ENCODE measurements at regions not wholly inside any gene's neighbourhood (a gene's known extent, or its start where the extent isn't known, plus 50 kb on each side); places are given as distances from the start of the nearest gene placed in this dataset.

DNA sequence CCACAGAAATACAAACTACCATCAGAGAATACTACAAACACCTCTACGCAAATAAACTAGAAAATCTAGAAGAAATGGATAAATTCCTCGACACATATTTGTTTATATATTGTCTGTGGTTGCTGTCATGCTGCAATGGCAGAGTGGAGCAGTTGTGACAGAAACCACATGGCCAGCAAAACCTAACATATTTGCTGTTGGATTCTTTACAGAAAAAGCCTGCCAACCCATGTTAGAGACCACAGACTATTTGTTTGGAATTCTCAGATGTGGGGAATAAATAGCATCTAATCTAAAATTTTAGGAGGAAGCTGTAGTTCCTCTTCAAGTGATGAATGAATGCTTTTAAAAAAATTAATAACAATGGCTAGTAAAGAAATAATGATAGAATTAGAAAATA is 341.6 kb upstream of the AZI2 start:
- H3K36me3 ChIP-seq (ENCODE audit: control insufficient read depth, insufficient read depth, low read length), result no peaks in the 10 kb centered on the region
- CTCF ChIA-PET, result no interaction called here
- no peak for DNase-seq (ENCODE audit: low read depth)
- H3K4me3 ChIP-seq (ENCODE audit: low read depth, low read length), result no peak overlapping the region
- POLR2A ChIA-PET, result no interaction called here
- TF ChIP-seq CTCF (IDR thresholded peaks at IDR 0.05; ENCODE audit: insufficient read depth, low read depth, low read length), result no peak
- H3K27me3 ChIP-seq (ENCODE audit: control insufficient read depth, insufficient read depth, low read length), result no peaks in the 10 kb centered on the region

DNA sequence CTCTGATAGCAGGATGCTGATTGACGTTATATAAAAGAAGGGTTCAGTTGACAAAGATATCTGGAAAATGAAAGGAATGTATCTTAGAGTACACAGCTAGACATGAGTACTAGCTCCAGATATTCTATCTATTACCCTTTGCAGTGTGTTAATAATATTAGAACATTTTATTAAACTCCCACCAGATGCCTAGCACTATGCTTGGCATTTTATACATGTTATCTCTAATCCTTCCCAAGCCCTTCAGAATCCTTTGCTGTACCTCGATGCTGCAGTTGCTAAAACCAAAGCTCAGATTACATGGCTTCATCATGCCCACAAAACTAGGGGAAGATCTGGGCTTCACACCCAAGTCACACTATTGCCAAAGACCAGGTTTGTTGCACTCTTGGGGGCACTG is 350.1 kb upstream of the AZI2 start:
- TF ChIP-seq CTCF (IDR thresholded peaks at IDR 0.05; ENCODE audit: insufficient read depth, low read depth, low read length), result no peak
- CTCF ChIA-PET, result no interaction called here
- Histone ChIP-seq H3K4me3 (ENCODE audit: low read depth, low read length) (no peak overlapping the region), H3K27me3 (ENCODE audit: control insufficient read depth, insufficient read depth, low read length) (no peaks in the 10 kb centered on the region), H3K36me3 (ENCODE audit: control insufficient read depth, insufficient read depth, low read length) (no peaks in the 10 kb centered on the region)
- POLR2A ChIA-PET, result no interaction called here
- no peak for DNase-seq (ENCODE audit: low read depth)

DNA sequence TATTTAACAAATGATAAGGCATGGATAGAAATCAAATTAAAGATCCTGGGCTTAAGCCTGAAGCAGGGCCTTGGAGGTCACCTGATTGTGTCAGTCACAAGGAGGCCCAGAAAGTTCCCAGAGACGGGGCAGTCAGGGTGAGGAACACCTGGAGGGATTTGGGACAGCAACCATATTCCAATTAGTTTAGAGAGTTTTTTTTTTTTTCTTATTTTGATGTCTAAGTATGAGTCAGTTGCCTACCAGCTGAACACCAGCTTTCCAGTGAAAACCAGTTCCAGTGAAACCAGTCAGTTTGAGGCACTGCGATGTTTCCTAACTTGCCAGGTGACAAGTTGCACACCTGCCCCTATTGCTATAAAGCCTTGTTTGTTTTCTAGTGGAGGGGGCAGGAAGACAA is 350.7 kb upstream of the AZI2 start:
- ChIA-PET CTCF (interaction anchor here (0.6 kb wide), 1 partner anchor 429 kb away, joined by 3 read pairs; no protein-coding TSS in a partner anchor), POLR2A (no interaction called here)
- DNase-seq (ENCODE audit: low read depth), result no peak
- H3K4me3 ChIP-seq (ENCODE audit: low read depth, low read length), result no peak overlapping the region
- TF ChIP-seq CTCF (IDR thresholded peaks at IDR 0.05; ENCODE audit: insufficient read depth, low read depth, low read length), result no peak
- H3K27me3 ChIP-seq (ENCODE audit: control insufficient read depth, insufficient read depth, low read length), result no peaks in the 10 kb centered on the region
- H3K36me3 ChIP-seq (ENCODE audit: control insufficient read depth, insufficient read depth, low read length), result no peaks in the 10 kb centered on the region

DNA sequence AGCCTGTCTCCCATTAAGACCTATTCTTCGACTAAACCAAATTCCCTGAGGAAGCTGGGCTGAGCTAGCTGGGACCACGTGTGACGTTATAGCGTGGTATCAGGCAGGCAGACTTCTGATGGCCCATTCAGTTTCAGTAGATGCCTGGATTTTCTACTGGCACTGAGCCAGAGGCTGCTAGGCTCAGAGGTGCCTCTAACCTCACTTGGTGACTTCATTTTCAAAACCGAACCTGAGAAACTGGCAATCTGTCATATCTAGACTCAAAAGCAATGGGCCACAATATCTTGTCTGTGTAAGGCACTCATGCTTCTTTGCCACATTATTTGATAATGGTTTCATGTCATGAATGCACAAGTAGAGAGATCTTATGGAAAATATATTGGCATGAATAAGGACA is 352.1 kb upstream of the AZI2 start:
- DNase-seq (ENCODE audit: low read depth), result no peak
- Histone ChIP-seq H3K36me3 (ENCODE audit: control insufficient read depth, insufficient read depth, low read length) (no peaks in the 10 kb centered on the region), H3K4me3 (ENCODE audit: low read depth, low read length) (no peak overlapping the region), H3K27me3 (ENCODE audit: control insufficient read depth, insufficient read depth, low read length) (no peaks in the 10 kb centered on the region)
- no peak for TF ChIP-seq CTCF (IDR thresholded peaks at IDR 0.05; ENCODE audit: insufficient read depth, low read depth, low read length)
- CTCF ChIA-PET, result no interaction called here
- POLR2A ChIA-PET, result no interaction called here

DNA sequence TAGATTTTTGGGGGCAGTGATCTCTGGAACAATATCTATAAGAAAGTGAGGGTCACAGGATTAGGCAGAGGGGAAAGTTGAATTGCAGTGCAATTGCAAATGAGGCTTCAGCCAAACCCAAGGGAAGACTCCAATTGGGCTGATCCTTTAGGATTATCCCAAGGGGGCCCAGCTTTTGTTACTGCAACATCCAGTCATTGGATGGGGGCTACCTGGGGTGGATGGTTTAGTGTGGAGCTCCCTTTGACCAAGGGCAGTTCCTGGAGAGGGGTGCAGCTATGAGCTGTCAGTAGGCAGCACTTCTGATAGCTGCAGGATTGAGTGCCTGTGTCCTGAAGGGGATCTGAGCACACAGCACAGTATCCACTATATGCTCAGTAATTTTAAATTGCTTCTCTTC is 355.2 kb upstream of the AZI2 start:
- CTCF ChIA-PET, result interaction anchor here (1.1 kb wide), 1 partner anchor 36 kb away, joined by 3 read pairs; no protein-coding TSS in a partner anchor
- Histone ChIP-seq H3K36me3 (ENCODE audit: control insufficient read depth, insufficient read depth, low read length) (no peaks in the 10 kb centered on the region), H3K4me3 (ENCODE audit: low read depth, low read length) (no peak overlapping the region), H3K27me3 (ENCODE audit: control insufficient read depth, insufficient read depth, low read length) (no peaks in the 10 kb centered on the region)
- no peak for DNase-seq (ENCODE audit: low read depth)
- POLR2A ChIA-PET, result no interaction called here
- no peak for TF ChIP-seq CTCF (IDR thresholded peaks at IDR 0.05; ENCODE audit: insufficient read depth, low read depth, low read length)

All from BJ (cell line).